GM10248 (cell line): ENCODE measurements at regions not wholly inside any gene's neighbourhood (a gene's known extent, or its start where the extent isn't known, plus 50 kb on each side); places are given as distances from the start of the nearest gene placed in this dataset.

Experiments used
- CTCF ChIA-PET: fragments of 300-600 bp; sonication (Branson Sonifier 250); formaldehyde crosslinking; extraction: SDS; loops from one replicate; lab custom pipeline; 2021; ENCODE audit warnings: antibody characterized with exemption; lab: Yijun Ruan, JAX
- POLR2A ChIA-PET: fragments of 350-650 bp; sonication (Branson Sonifier 250); formaldehyde crosslinking; extraction: SDS; loops from one replicate; lab custom pipeline; 2020; ENCODE audit warnings: antibody characterized with exemption; lab: Yijun Ruan, JAX
- DNase-seq: peaks from one replicate; pipeline ENCODE4 v3.0.0; 2012; ENCODE audit errors: extremely low spot score
- CTCF ChIP-seq: IDR thresholded peaks from 2 replicates; pipeline ENCODE4 v1.5.1; 2012; ENCODE audit warnings: mild to moderate bottlenecking, low read depth; ENCODE audit errors: extremely low read depth, missing control alignments, control extremely low read depth

GRCh38 chr9:23554686-23555085, 271.4 kb downstream of the ELAVL2 start:
- ChIA-PET POLR2A (no interaction called here), CTCF (no interaction called here)
- DNase-seq, result no peak
- TF ChIP-seq CTCF, result no peak

GRCh38 chr9:23555851-23556250, 270.2 kb downstream of the ELAVL2 start:
- no peak for DNase-seq
- ChIA-PET POLR2A (no interaction called here), CTCF (interaction anchor here (2.1 kb wide), 1 partner anchor 18 kb away, joined by 6 read pairs; no protein-coding TSS in a partner anchor)
- no peak for TF ChIP-seq CTCF

GRCh38 chr9:23556459-23556858, 269.6 kb downstream of the ELAVL2 start:
- ChIA-PET CTCF (interaction anchor here (2.1 kb wide), 1 partner anchor 18 kb away, joined by 6 read pairs; no protein-coding TSS in a partner anchor), POLR2A (no interaction called here)
- DNase-seq, result no peak
- TF ChIP-seq CTCF, result no peak

- POLR2A ChIA-PET, result no interaction called here
- CTCF ChIA-PET, result interaction anchor here (1.6 to 2.1 kb wide), 2 partner anchors 16 to 20 kb away, joined by 3 to 6 read pairs; no protein-coding TSS in a partner anchor
- no peak for DNase-seq
- no peak for TF ChIP-seq CTCF
Measured at GRCh38 chr9:23557689-23558088, 268.4 kb downstream of the ELAVL2 start.

GRCh38 chr9:23559522-23559921, 266.5 kb downstream of the ELAVL2 start:
- CTCF ChIA-PET, result no interaction called here
- TF ChIP-seq CTCF, result no peak
- POLR2A ChIA-PET, result no interaction called here
- DNase-seq, result no peak

GRCh38 chr9:23563517-23563916, 262.5 kb downstream of the ELAVL2 start:
- ChIA-PET CTCF (no interaction called here), POLR2A (no interaction called here)
- DNase-seq, result no peak
- no peak for TF ChIP-seq CTCF
